BJ (cell line): ENCODE measurements at regions not wholly inside any gene's neighbourhood (a gene's known extent, or its start where the extent isn't known, plus 50 kb on each side); places are given as distances from the start of the nearest gene placed in this dataset.

Experiments used
- CTCF ChIA-PET: fragments of 350-600 bp; formaldehyde crosslinking; extraction: SDS; loops from one replicate; lab custom pipeline; 2021; ENCODE audit warnings: antibody characterized with exemption, inconsistent platforms; lab: Yijun Ruan, JAX
- POLR2A ChIA-PET: fragments of 300-600 bp; sonication (Branson Sonifier 250); formaldehyde crosslinking; extraction: SDS; loops from one replicate; lab custom pipeline; 2021; ENCODE audit warnings: antibody characterized with exemption; lab: Charles Lee
- DNase-seq: peaks from one replicate; pipeline ENCODE4 v3.0.0-alpha.2; 2011; ENCODE audit warnings: low read depth
- H3K27me3 ChIP-seq: 2 replicates; pipeline ENCODE4 v1.6.0; 2011; ENCODE audit warnings: low read length; ENCODE audit not compliant: control insufficient read depth, insufficient read depth
- H3K36me3 ChIP-seq: 2 replicates; pipeline ENCODE4 v1.5.1; 2011; ENCODE audit warnings: low read length; ENCODE audit not compliant: control insufficient read depth, insufficient read depth
- H3K4me3 ChIP-seq: 2 replicates; pipeline ENCODE4 v1.5.1; 2011; ENCODE audit warnings: low read depth, mild to moderate bottlenecking, control low read depth, low read length
- TF ChIP-seq, protein P1 (sequence below): IDR thresholded peaks from 2 replicates; pipeline ENCODE4 v1.5.1; 2011; ENCODE audit warnings: low read depth, mild to moderate bottlenecking, control low read depth, inconsistent platforms, low read length, moderate library complexity; ENCODE audit not compliant: insufficient read depth

GRCh38 chr13:55410398-55411330 lies 1730.1 kb upstream of the PRR20A start:
- H3K4me3 ChIP-seq, result no peak overlapping the region
- H3K36me3 ChIP-seq, result no peaks in the 10 kb centered on the region
- ChIA-PET POLR2A (no interaction called here), CTCF (no interaction called here)
- no peak for DNase-seq
- H3K27me3 ChIP-seq, result no peaks in the 10 kb centered on the region
- TF ChIP-seq, protein P1, sequence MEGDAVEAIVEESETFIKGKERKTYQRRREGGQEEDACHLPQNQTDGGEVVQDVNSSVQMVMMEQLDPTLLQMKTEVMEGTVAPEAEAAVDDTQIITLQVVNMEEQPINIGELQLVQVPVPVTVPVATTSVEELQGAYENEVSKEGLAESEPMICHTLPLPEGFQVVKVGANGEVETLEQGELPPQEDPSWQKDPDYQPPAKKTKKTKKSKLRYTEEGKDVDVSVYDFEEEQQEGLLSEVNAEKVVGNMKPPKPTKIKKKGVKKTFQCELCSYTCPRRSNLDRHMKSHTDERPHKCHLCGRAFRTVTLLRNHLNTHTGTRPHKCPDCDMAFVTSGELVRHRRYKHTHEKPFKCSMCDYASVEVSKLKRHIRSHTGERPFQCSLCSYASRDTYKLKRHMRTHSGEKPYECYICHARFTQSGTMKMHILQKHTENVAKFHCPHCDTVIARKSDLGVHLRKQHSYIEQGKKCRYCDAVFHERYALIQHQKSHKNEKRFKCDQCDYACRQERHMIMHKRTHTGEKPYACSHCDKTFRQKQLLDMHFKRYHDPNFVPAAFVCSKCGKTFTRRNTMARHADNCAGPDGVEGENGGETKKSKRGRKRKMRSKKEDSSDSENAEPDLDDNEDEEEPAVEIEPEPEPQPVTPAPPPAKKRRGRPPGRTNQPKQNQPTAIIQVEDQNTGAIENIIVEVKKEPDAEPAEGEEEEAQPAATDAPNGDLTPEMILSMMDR, result no peak

- H3K4me3 ChIP-seq, result no peak overlapping the region
- ChIA-PET POLR2A (no interaction called here), CTCF (no interaction called here)
- H3K27me3 ChIP-seq, result no peaks in the 10 kb centered on the region
- no peaks in the 10 kb centered on the region for H3K36me3 ChIP-seq
- TF ChIP-seq, protein P1, result no peak
- DNase-seq, result no peak
Observed at GRCh38 chr13:55418095-55418494, 1722.6 kb upstream of the PRR20A start.

DNA sequence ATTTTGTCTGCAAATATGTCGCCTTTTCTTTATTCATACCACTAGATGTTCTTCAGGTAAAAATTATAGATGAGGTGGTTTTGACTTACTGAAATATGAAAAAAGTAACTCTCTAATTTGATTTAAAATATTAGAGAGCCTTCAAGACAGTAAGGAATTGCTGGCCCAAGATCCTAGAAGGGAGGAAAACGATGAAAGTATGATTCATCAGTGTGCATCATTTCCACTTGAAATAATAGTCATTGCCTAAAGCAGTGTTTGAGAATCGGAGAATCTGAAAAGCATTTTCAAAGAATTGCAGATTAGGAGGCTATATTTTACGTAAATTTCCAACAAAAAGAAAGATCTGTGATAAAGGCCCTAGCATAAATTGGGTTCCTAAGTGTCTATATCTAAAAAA lies 1707.9 kb upstream of the PRR20A start:
- CTCF ChIA-PET, result no interaction called here
- TF ChIP-seq, protein P1, result no peak

DNA sequence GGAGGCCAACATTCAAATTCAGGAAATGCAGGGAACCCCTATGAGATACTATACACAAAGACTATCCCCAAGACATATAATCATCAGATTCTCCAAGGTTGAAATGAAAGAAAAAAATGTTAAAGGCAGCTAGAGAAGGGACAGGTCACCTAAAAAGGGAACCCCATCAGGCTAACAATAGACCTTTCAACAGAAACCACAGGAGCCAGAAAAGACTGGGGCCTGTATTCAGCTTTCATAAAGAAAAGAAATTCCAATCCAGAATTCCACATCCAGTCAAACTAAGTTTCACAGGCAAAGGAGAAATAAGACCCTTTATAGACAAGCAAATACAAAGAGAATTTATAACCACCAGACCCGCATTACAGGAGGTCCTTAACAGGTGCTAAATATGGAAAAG lies 1703.6 kb upstream of the PRR20A start:
- TF ChIP-seq, protein P1, result no peak

More for the DNA sequence above, 1707.9 kb upstream of the PRR20A start:
- POLR2A ChIA-PET, result no interaction called here
- Histone ChIP-seq H3K36me3 (no peaks in the 10 kb centered on the region), H3K4me3 (no peak overlapping the region), H3K27me3 (no peaks in the 10 kb centered on the region)
- DNase-seq, result no peak

GRCh38 chr13:55439450-55439849 lies 1701.3 kb upstream of the PRR20A start:
- POLR2A ChIA-PET, result no interaction called here
- CTCF ChIA-PET, result no interaction called here
- Histone ChIP-seq H3K36me3 (no peaks in the 10 kb centered on the region), H3K27me3 (no peaks in the 10 kb centered on the region), H3K4me3 (no peak overlapping the region)
- DNase-seq, result no peak
- TF ChIP-seq, protein P1, result no peak

More for the DNA sequence above, 1703.6 kb upstream of the PRR20A start:
- Histone ChIP-seq H3K36me3 (no peaks in the 10 kb centered on the region), H3K27me3 (no peaks in the 10 kb centered on the region), H3K4me3 (no peak overlapping the region)
- POLR2A ChIA-PET, result no interaction called here
- CTCF ChIA-PET, result no interaction called here
- no peak for DNase-seq
